HepG2 (cell line): ENCODE measurements at regions not wholly inside any gene's neighbourhood (a gene's known extent, or its start where the extent isn't known, plus 50 kb on each side); places are given as distances from the start of the nearest gene placed in this dataset.

Source experiments
- YEATS2 ChIP-seq: sonication (generic); formaldehyde crosslinking; IDR thresholded peaks from 2 replicates; pipeline ENCODE4 v1.4.0; 2020; ENCODE audit warnings: missing genetic modification reagents, borderline replicate concordance
- YEATS4 ChIP-seq: sonication (generic); formaldehyde crosslinking; IDR thresholded peaks from 2 replicates; pipeline ENCODE4 v1.4.0; 2020; ENCODE audit warnings: missing genetic modification reagents, borderline replicate concordance
- ZNF207 ChIP-seq: fragments of 450-650 bp; IDR thresholded peaks from 2 replicates; pipeline ENCODE4 v1.6.1; 2016; ENCODE audit warnings: antibody characterized with exemption, borderline replicate concordance
- ZNF547 ChIP-seq: sonication (generic); formaldehyde crosslinking; IDR thresholded peaks from 2 replicates; pipeline ENCODE4 v1.5.1; 2020; ENCODE audit warnings: mild to moderate bottlenecking, missing genetic modification reagents
- TF ChIP-seq, protein P1 (sequence below): sonication (generic); formaldehyde crosslinking; IDR thresholded peaks from 2 replicates; pipeline ENCODE4 v1.5.0; 2020; ENCODE audit warnings: mild to moderate bottlenecking, missing genetic modification reagents
- TF ChIP-seq, protein P2 (sequence below): sonication (generic); formaldehyde crosslinking; IDR thresholded peaks from 2 replicates; pipeline ENCODE4 v1.5.0; 2020; ENCODE audit warnings: missing genetic modification reagents
- TF ChIP-seq, protein P3 (sequence below): sonication (generic); formaldehyde crosslinking; IDR thresholded peaks from 2 replicates; pipeline ENCODE4 v1.5.0; 2020; ENCODE audit warnings: mild to moderate bottlenecking, missing genetic modification reagents

DNA sequence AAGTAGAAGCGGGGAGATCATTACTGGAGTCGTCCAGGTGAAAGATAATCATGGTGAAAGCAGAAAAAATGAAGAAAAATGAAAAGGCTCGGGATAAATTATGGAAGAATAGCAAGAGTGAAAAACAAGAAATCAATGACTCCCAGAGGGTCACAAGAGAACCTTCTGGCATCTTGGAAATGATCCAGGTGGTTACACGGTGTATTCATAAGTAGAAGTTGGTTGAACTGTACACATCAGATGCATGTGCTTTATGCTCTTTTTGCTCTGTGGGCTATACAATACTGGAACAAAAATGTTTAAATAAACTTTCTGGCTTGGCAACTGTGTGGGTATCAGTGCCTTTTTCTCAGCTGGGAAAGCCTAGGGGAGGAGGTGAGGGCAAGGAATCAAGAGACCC, 348.9 kb downstream of the RND3 start (continued):
- TF ChIP-seq, protein P1, sequence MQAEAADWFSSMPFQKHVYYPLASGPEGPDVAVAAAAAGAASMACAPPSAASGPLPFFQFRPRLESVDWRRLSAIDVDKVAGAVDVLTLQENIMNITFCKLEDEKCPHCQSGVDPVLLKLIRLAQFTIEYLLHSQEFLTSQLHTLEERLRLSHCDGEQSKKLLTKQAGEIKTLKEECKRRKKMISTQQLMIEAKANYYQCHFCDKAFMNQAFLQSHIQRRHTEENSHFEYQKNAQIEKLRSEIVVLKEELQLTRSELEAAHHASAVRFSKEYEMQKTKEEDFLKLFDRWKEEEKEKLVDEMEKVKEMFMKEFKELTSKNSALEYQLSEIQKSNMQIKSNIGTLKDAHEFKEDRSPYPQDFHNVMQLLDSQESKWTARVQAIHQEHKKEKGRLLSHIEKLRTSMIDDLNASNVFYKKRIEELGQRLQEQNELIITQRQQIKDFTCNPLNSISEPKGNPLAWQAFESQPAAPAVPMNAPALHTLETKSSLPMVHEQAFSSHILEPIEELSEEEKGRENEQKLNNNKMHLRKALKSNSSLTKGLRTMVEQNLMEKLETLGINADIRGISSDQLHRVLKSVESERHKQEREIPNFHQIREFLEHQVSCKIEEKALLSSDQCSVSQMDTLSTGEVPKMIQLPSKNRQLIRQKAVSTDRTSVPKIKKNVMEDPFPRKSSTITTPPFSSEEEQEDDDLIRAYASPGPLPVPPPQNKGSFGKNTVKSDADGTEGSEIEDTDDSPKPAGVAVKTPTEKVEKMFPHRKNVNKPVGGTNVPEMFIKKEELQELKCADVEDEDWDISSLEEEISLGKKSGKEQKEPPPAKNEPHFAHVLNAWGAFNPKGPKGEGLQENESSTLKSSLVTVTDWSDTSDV (CRISPR knock-in tag) = no peak
- TF ChIP-seq, protein P2, sequence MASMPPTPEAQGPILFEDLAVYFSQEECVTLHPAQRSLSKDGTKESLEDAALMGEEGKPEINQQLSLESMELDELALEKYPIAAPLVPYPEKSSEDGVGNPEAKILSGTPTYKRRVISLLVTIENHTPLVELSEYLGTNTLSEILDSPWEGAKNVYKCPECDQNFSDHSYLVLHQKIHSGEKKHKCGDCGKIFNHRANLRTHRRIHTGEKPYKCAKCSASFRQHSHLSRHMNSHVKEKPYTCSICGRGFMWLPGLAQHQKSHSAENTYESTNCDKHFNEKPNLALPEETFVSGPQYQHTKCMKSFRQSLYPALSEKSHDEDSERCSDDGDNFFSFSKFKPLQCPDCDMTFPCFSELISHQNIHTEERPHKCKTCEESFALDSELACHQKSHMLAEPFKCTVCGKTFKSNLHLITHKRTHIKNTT (CRISPR knock-in tag) = no peak
- TF ChIP-seq YEATS2 = no peak
- no peak for TF ChIP-seq ZNF207
- no peak for TF ChIP-seq YEATS4 (CRISPR knock-in tag)
- no peak for TF ChIP-seq ZNF547 (CRISPR knock-in tag)
- TF ChIP-seq, protein P3, sequence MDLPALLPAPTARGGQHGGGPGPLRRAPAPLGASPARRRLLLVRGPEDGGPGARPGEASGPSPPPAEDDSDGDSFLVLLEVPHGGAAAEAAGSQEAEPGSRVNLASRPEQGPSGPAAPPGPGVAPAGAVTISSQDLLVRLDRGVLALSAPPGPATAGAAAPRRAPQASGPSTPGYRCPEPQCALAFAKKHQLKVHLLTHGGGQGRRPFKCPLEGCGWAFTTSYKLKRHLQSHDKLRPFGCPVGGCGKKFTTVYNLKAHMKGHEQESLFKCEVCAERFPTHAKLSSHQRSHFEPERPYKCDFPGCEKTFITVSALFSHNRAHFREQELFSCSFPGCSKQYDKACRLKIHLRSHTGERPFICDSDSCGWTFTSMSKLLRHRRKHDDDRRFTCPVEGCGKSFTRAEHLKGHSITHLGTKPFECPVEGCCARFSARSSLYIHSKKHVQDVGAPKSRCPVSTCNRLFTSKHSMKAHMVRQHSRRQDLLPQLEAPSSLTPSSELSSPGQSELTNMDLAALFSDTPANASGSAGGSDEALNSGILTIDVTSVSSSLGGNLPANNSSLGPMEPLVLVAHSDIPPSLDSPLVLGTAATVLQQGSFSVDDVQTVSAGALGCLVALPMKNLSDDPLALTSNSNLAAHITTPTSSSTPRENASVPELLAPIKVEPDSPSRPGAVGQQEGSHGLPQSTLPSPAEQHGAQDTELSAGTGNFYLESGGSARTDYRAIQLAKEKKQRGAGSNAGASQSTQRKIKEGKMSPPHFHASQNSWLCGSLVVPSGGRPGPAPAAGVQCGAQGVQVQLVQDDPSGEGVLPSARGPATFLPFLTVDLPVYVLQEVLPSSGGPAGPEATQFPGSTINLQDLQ (CRISPR knock-in tag) = no peak
- TF ChIP-seq, all 625 proteins: peak for 0
